Activated CD4-positive, alpha-beta T cell treated with anti-CD3 and anti-CD28 coated beads, Interleukin-2, amount 10 ng/mL, durations not matched to agents 7 days and 5 days (primary cell): ENCODE measurements at regions not wholly inside any gene's neighbourhood (a gene's known extent, or its start where the extent isn't known, plus 50 kb on each side); places are given as distances from the start of the nearest gene placed in this dataset.
"Not testable (repeated sequence)": the region's sequence is repeated elsewhere in the genome, so short reads cannot be mapped to it uniquely, and the experiment has no call there.

Experiments used
- CTCF ChIA-PET: fragments of 350-600 bp; sonication (Branson Sonifier 250); formaldehyde crosslinking; loops from one replicate; lab custom pipeline; 2021; ENCODE audit warnings: antibody characterized with exemption; lab: Charles Lee
- POLR2A ChIA-PET: fragments of 350-600 bp; sonication (Branson Sonifier 250); formaldehyde crosslinking; loops from one replicate; lab custom pipeline; 2021; ENCODE audit warnings: antibody characterized with exemption; lab: Charles Lee
- DNase-seq: peaks from one replicate; pipeline ENCODE4 v3.0.0-alpha.2; 2020
- H3K27ac Mint-ChIP-seq: one replicate; pipeline ENCODE4 v1.8.0; 2021; ENCODE audit warnings: mild to moderate bottlenecking, moderate library complexity, mixed read lengths
- H3K27me3 Mint-ChIP-seq: one replicate; pipeline ENCODE4 v1.8.0; 2021; ENCODE audit warnings: mixed read lengths
- H3K36me3 Mint-ChIP-seq: one replicate; pipeline ENCODE4 v1.8.0; 2021; ENCODE audit warnings: low read depth, mixed read lengths
- H3K4me1 Mint-ChIP-seq: one replicate; pipeline ENCODE4 v1.8.0; 2021; ENCODE audit warnings: mixed read lengths
- H3K4me3 Mint-ChIP-seq: one replicate; pipeline ENCODE4 v1.8.0; 2021; ENCODE audit warnings: mild to moderate bottlenecking, moderate library complexity, mixed read lengths
- H3K9me3 Mint-ChIP-seq: one replicate; pipeline ENCODE4 v1.8.0; 2021; ENCODE audit warnings: mixed read lengths

GRCh38 chr5:16392718-16393117, 72.9 kb downstream of the ZNF622 start:
- Mint-ChIP-seq H3K27ac (no peak overlapping the region), H3K27me3 (peaks cover under 1% of the 10 kb centered on the region), H3K4me3 (no peak overlapping the region), H3K9me3 (no peaks in the 10 kb centered on the region), H3K36me3 (no peaks in the 10 kb centered on the region), H3K4me1 (no peaks in the 10 kb centered on the region)
- POLR2A ChIA-PET = no interaction called here
- no peak for DNase-seq
- CTCF ChIA-PET = no interaction called here

DNA sequence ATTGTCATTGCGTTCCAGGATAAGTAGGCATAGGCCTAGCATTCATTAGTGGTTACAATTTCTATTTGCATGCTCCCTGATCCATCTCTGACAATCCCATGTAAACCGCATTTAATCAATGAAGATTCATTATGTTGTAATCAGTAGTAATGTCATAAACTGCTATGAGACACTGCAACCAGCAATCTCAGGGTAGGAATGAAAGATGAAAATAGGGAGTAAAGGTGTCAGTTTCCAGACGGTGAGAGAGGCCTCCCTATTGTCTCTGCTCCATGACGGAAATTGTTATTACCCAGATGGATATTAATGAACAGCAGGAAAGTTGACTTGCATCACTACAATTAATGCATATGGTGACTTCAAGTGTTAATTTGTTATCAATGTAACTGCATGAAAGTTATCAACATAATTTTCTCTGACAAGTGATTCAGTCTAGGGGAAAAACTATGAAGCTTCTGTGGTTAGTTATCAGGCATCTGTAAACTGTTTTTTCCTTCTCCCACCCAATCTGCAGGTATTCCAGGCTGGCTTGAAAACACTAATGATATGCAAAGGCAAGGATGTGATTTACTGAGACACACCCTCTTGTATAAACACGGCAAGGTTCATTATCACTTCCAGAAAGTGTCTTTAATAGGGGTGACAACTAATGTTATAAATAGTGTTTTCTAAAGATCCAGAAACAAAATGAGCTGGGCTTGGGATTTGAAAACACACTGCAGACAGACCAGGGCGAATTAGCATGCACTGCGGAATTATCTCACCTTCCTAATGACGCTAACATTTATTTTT, 73.5 kb downstream of the ZNF622 start:
- Mint-ChIP-seq H3K27me3 (peaks cover 2% of the 10 kb centered on the region), H3K4me1 (no peaks in the 10 kb centered on the region), H3K9me3 (no peaks in the 10 kb centered on the region), H3K4me3 (no peak overlapping the region), H3K27ac (no peak overlapping the region), H3K36me3 (no peaks in the 10 kb centered on the region)
- CTCF ChIA-PET = no interaction called here
- DNase-seq = no peak
- POLR2A ChIA-PET = no interaction called here

DNA sequence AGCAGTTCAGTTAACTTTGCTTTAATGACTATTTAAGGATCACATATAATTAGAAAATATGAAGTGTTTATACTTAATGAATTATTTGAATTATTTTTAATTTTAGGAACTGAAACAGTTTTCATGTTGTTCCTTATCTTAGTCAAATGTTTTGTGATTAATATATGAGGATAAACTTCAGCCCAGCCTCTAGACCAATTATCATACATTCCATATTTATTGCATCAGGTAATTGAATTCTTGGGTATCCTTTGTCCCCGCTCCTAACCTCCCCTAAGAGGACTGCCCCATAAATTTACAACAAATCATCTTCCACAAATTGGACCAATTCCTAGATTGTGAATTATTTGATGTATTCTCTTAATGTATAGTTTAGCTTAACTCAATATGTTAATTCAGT, 74.8 kb downstream of the ZNF622 start:
- Mint-ChIP-seq H3K4me3 (no peak overlapping the region), H3K4me1 (no peaks in the 10 kb centered on the region), H3K9me3 (no peaks in the 10 kb centered on the region), H3K27ac (no peak overlapping the region), H3K36me3 (no peaks in the 10 kb centered on the region), H3K27me3 (peaks cover 2% of the 10 kb centered on the region)
- ChIA-PET CTCF (no interaction called here), POLR2A (no interaction called here)
- no peak for DNase-seq

DNA sequence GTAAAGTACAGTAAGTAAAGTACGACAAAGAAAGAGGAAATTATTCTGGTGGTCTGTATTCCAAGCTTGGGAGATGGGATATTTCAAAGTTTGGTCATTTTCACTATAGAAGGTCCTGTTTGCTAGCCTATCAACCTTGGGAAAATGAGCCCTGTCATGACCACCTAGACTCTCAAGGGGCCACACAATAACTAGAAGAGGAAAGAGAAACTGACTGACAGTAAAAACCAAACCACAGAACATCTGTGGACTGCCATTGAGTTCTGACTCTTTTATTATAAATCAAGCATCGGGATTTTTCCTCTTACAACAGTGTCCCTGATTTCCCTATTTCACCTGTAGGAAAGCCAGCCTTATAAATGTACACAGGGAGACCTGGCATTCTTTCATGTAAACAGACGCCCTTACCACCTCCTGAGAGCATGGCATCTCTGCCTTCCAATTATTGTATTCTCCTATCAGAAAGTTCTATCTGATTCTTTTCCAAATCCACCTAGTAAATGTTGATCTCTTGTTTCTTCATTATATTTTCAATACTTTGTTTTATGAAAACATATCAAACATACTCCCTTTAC, 80.0 kb downstream of the ZNF622 start:
- POLR2A ChIA-PET = no interaction called here
- Mint-ChIP-seq H3K36me3 (no peaks in the 10 kb centered on the region), H3K9me3 (no peaks in the 10 kb centered on the region), H3K4me1 (no peaks in the 10 kb centered on the region), H3K27me3 (peaks cover 2% of the 10 kb centered on the region), H3K27ac (no peak overlapping the region), H3K4me3 (no peak overlapping the region)
- CTCF ChIA-PET = no interaction called here
- no peak for DNase-seq

DNA sequence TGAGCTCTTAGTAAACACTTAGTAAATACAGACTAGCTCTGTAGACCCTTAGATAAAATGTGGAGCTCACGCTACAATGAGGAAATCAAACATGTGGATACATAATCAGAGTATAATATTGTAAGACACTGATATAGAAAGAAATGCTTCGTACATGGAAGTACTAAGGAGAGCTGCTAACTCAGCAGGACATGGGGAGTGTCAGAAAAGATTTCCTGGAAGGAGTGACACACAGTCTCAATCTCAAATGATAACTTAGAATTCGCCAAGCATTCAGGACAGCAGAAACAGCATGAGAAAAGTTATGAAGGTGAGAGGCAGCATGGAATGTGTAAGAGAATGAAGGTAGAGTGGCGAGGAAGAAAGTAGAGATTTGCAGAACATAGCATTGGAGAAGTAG, 80.8 kb downstream of the ZNF622 start:
- Mint-ChIP-seq H3K4me3 (no peak overlapping the region), H3K27ac (no peak overlapping the region), H3K9me3 (no peaks in the 10 kb centered on the region), H3K36me3 (no peaks in the 10 kb centered on the region), H3K4me1 (no peaks in the 10 kb centered on the region), H3K27me3 (peaks cover 2% of the 10 kb centered on the region)
- ChIA-PET CTCF (no interaction called here), POLR2A (no interaction called here)
- no peak for DNase-seq

DNA sequence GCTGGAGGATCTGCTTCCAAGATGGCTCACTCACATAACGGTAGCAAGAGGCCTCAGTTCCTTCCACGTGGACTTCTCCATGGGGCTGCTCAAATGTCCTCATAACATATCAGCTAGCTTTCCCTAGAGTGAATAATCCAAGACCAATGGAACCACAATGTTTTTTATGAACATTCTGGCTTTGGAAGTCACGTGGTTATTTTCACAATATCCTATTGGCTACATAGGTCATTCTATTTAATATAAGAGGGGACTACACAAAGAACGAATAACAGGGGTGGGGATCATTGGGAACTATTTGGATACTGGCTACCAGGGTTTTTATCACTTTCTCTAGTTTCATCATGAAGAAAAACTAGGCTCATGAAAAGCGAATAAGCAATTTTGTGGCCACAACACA, 81.4 kb downstream of the ZNF622 start:
- ChIA-PET CTCF (no interaction called here), POLR2A (no interaction called here)
- Mint-ChIP-seq H3K27me3 (peaks cover 2% of the 10 kb centered on the region), H3K27ac (no peak overlapping the region), H3K4me1 (no peaks in the 10 kb centered on the region), H3K4me3 (no peak overlapping the region), H3K36me3 (no peaks in the 10 kb centered on the region), H3K9me3 (no peaks in the 10 kb centered on the region)
- DNase-seq = no peak

DNA sequence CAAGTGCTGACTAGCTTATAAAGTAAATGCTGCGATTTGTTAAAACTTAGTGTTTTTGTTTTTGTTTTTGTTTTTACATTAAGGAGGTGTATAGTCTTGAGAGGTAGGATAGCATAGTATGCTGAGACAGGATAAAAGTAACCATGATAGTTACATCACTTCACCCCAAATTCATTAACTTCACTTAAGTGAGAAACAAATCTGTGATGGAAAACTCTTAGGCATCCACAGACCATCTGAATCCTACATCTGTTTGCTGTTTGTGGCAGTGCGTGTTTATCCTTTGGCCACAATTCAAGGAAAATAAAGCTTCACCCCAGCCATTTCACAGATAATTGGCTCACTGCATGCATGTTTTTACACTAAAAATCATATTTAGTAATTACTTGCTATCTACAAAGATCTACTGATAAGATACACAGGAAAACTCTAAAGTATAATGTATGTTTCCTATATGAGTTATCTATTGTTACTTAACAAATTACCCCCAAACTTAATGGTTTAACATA, 82.0 kb downstream of the ZNF622 start:
- POLR2A ChIA-PET = no interaction called here
- no peaks in the 10 kb centered on the region for H3K4me1 Mint-ChIP-seq

DNA sequence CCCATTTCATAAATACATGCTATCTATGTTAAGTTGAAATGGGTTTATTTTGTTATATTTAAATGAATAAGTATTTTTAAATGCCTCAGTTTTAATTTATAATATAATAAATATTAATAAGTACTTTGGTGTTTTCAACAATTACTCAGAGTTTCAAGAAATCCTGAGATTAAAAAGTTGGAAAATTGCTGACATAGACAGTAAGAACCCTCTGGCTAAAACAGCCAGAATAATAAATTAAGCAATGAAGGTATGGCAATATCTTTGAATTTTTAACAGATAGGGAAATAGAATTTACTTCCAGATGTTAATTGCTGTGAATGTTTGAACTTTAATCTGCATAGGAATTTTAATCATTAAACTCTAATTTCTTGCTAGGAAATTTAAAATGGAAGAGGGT, 83.6 kb downstream of the ZNF622 start:
- Mint-ChIP-seq H3K4me3 (no peak overlapping the region), H3K9me3 (no peaks in the 10 kb centered on the region), H3K27ac (no peak overlapping the region), H3K36me3 (no peaks in the 10 kb centered on the region), H3K27me3 (no peaks in the 10 kb centered on the region), H3K4me1 (no peaks in the 10 kb centered on the region)
- POLR2A ChIA-PET = no interaction called here
- no peak for DNase-seq
- CTCF ChIA-PET = no interaction called here

More for the DNA sequence above, 82.0 kb downstream of the ZNF622 start:
- H3K4me3 Mint-ChIP-seq = no peak overlapping the region
- no peaks in the 10 kb centered on the region for H3K9me3 Mint-ChIP-seq
- no peak overlapping the region for H3K27ac Mint-ChIP-seq
- peaks cover 2% of the 10 kb centered on the region for H3K27me3 Mint-ChIP-seq
- CTCF ChIA-PET = no interaction called here
- DNase-seq = no peak
- no peaks in the 10 kb centered on the region for H3K36me3 Mint-ChIP-seq

DNA sequence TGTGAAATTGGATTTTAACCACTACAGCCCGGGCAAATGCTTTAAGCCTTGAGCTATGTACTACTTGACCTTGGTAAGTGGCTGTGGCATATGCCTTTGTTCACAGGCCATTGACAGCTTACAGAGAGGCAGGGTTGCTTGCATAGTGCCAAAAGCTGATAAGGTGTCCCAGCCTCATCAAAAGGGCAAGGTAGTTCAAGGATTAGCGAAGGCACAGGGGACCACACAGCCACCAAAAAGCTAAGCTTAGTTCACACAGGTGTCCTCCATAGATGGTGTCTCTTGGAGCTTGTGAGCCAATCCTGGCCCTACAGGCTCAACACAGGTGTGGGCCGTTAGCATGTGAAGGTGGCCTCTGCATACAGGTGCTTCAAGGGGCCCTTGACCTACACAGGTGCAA, 86.8 kb downstream of the ZNF622 start:
- Mint-ChIP-seq H3K36me3 (no peaks in the 10 kb centered on the region), H3K4me3 (no peak overlapping the region), H3K27ac (no peak overlapping the region), H3K27me3 (no peaks in the 10 kb centered on the region), H3K9me3 (no peaks in the 10 kb centered on the region), H3K4me1 (no peaks in the 10 kb centered on the region)
- ChIA-PET POLR2A (no interaction called here), CTCF (no interaction called here)
- no peak for DNase-seq

DNA sequence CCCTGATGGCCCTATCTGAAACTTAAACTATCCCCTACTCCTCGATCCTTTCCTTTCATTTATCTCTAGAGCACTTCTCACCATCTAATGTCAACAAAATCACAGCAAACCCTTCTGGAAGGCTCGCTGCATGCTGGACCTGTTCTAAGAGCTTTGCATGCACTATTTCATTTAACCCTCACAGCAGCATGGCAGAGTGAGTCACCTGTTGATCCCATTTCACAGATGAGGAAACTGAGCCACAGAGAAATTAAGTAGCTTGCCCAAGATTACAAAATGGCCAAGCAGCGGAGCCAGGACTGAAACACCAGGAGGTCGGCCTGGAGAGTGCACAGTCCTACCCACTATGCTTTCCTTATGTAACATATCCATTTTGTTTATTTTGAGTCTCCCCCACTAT, 93.1 kb downstream of the ZNF622 start:
- no peaks in the 10 kb centered on the region for H3K9me3 Mint-ChIP-seq
- H3K27me3 Mint-ChIP-seq = no peaks in the 10 kb centered on the region
- H3K4me1 Mint-ChIP-seq = no peaks in the 10 kb centered on the region
- POLR2A ChIA-PET = no interaction called here
- no peak overlapping the region for H3K27ac Mint-ChIP-seq
- CTCF ChIA-PET = interaction anchor here (0.6 kb wide), 1 partner anchor 17 kb away, joined by 3 read pairs; no protein-coding TSS in a partner anchor
- H3K36me3 Mint-ChIP-seq = no peaks in the 10 kb centered on the region
- no peak overlapping the region for H3K4me3 Mint-ChIP-seq
- DNase-seq = no peak

DNA sequence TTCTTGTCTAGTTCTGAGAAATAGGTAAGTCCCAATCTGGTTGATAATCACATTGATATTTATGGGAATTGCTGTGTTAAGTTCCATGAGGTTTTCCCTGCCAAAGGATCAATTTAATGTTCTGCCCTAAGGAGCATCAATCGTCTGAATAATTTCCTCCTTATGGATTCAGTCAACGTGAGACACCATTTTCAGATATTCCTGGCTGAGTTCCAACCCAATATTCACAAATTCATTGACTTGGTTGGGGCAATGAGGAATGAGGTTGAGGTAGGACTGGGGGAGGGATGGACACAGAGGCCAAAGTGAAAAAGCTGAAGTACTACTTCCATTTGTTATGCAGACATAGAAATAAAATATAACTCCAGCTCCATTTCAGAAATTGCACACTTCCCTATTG, 99.1 kb downstream of the ZNF622 start:
- CTCF ChIA-PET = no interaction called here

DNA sequence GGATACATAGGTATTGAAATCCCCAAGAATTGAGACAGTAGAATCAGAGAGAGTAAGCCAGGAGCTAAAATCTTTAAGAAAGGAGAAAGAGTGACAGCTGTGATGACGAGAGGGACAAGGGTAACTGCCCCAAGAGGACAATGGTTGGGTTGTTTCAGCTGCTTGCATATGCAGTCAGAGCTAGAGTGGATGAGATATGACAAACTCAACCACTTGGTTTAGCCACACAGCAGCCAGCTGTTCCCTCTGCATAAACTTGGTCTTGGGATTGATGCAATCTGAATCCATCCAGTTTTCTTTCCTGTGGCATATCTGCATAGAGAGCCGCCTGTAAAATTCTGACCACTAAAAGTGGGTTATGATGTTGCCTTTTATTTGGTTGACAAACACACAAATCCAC, 100.7 kb downstream of the ZNF622 start:
- no peak overlapping the region for H3K27ac Mint-ChIP-seq
- CTCF ChIA-PET = no interaction called here
- H3K27me3 Mint-ChIP-seq = no peaks in the 10 kb centered on the region
- no peaks in the 10 kb centered on the region for H3K9me3 Mint-ChIP-seq
- no peak overlapping the region for H3K4me3 Mint-ChIP-seq
- no peak for DNase-seq
- no peaks in the 10 kb centered on the region for H3K36me3 Mint-ChIP-seq
- H3K4me1 Mint-ChIP-seq = no peaks in the 10 kb centered on the region
- POLR2A ChIA-PET = no interaction called here

More for the DNA sequence above, 99.1 kb downstream of the ZNF622 start:
- Mint-ChIP-seq H3K4me1 (no peaks in the 10 kb centered on the region), H3K27me3 (no peaks in the 10 kb centered on the region), H3K36me3 (no peaks in the 10 kb centered on the region), H3K4me3 (no peak overlapping the region), H3K27ac (no peak overlapping the region), H3K9me3 (no peaks in the 10 kb centered on the region)
- no peak for DNase-seq
- POLR2A ChIA-PET = no interaction called here

- H3K4me1 Mint-ChIP-seq = not testable (repeated sequence)
Observed at GRCh38 chr5:16353439-16353838, 112.2 kb downstream of the ZNF622 start.

More at GRCh38 chr5:16353439-16353838, 112.2 kb downstream of the ZNF622 start:
- POLR2A ChIA-PET, H3K27me3 Mint-ChIP-seq, H3K4me3 Mint-ChIP-seq, H3K9me3 Mint-ChIP-seq, DNase-seq, H3K27ac Mint-ChIP-seq, H3K36me3 Mint-ChIP-seq, CTCF ChIA-PET: not testable (repeated sequence)
